ENCODE measurements at regions not wholly inside any gene's neighbourhood (a gene's known extent, or its start where the extent isn't known, plus 50 kb on each side); places are given as distances from the start of the nearest gene placed in this dataset.
A peak's percentile ranks its signal among the peaks of the same experiment; 100 is the strongest.

DNA sequence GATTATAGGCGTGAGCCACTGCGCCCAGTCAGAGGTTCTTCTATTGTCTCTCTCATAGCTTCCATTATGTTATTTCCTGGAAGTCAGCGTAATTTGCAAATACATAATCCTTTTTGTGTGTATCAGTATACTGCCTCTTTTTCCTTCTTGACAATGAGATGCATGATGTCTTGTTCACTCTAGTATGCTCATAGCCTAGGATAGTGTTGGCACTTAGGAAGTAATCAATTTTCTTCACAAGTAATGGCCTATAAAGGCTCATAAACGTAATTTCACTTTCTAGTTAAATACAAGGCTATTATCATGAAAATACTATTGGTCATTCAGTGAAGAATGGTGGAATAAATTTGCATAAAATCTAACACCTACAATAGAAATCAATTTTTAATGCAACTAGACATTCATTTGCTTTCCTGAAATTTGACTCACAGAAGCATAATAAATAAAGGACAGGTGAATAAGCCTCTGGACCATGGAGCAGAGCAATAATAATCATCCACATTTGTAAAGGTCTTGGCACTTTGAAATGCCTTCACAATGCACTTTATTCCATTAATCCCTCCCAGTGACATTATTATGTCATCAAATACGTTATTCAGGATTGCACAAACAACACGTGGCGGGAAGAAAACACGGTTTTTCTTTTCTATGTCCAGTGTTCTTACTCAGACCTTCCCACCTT lies 366.9 kb upstream of the BTBD3 start:
- DNase-seq: no peak

DNA sequence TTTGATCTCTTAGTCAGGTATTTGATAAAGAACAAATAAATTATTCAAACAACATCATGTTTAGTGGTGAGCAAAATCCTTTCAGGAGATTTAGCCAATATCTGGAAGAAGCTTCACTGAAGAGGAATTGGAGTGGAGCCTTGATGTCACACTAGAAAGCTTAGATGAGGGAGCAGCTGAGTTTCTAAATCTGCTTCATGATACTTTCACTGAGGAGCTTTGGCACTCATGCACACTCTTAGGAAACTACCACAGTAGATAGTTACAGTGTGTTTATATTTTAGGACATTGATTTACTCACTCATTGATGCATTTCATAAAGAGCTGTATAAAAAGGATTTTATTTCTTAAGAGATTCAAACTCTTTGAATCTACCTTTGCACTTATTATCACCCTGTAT lies 366.2 kb upstream of the BTBD3 start:
- DNase-seq: no peak

DNA sequence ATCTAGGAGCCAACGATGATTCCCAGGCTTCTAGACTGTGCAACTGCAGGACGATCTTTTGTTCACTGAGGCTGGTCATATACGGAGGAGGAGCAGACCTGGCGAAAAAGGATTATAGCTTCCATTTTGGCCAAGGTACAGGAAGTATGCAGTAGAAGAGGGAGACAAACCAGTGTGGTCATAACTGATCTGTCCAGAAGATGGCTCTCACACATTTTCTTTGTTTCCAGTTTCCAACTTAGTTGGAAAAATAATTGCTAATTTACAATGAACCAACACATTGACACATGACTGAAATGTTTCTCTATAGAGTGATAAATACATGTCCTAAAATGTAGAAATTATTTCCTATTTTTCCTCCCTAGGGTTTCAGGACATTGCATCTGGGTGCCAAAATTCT lies 364.1 kb upstream of the BTBD3 start:
- DNase-seq: peak; percentile 28

DNA sequence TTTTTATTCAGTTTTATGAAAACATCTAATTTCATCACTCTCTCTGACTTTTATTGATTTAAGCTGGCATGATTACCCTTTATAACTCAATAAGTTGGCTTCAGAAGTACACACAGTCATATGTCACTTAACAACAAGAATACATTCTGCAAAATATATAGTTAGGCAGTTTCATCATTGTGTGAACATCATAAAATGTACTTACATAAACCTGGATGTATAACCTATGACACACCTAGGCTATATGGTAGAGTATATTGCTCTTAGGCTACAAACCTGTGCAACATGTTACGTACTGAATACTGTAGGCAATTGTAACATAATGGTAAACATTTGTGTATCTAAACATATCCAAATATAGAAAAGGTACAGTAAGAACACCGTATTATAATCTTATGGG lies 362.2 kb upstream of the BTBD3 start:
- no peak for DNase-seq

DNA sequence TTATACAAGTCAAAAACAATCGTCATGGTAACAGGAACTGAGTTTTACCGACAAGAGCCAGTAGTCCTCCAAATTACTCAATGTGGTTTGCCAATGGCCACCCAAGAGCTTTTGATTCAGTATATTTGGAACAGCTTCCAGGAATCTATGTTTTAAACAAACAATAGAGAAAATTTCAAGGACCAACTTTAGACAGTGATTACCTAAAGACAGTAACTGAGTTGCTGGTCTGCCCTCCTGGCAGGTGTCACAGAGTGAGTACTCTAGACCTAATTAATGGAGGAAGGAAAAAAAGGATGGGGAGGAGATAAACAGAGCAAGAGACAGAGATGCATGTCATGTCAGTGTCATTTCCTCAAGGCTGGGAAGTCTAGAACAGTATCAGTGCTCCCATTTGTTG lies 361.3 kb upstream of the BTBD3 start:
- no peak for DNase-seq

DNA sequence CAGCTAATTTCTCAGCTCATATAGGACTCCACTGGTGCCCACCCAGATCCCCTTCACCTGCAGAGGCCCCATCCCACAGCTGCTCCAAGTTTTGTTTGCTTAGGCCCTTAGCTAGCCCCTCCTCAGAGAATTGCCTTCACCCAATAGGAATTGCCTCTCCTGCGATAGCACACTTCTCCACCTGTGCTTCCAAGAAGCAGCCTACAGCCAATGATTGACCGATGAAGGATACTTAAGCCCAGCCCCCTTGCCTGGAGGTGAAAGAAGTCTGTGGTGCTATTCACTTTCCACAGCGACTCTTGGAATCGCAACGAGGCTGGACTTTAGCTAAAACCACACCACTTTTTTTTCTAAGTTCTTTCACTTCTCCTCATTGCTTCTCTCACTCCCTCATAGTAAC lies 353.2 kb upstream of the BTBD3 start:
- no peak for DNase-seq

DNA sequence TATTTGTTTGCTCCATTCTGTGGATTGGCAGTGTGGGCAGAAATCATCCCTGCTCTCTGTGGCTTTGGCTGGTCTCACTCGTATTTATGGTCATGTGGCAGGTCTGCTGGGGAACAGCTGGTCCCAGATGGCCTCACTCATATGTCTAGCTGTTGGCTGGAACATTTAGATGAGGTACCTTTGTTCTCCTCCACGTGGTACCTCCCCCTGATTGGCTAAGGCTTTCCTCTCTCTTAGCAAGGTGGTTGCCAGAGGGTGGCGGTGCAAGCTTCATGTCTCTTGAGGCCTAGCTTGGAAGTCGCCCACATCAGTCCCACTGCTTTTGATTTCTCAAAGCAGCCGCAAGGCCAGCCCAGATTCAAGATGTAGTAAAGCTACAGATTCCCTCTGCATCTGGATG lies 348.5 kb upstream of the BTBD3 start:
- DNase-seq: no peak

DNA sequence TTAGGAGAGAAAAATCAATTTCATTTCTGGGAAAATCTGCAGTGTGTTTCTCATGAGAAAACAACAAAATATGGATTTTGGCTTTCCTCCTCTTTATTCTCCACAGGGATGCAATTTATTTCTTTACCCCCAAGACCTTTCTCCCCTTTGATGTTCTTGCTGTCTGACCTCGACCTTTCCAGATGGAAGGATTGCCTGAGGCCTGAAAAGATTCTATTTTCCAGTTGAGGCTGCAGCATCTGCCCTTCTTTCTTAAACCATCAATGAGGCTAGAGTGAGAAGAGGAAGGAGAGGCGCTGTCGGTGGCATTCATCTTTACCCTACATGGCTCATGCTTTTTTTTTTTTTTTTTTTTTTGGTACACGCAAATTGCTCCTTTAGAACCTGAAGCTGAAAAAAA lies 344.2 kb upstream of the BTBD3 start:
- no peak for DNase-seq

DNA sequence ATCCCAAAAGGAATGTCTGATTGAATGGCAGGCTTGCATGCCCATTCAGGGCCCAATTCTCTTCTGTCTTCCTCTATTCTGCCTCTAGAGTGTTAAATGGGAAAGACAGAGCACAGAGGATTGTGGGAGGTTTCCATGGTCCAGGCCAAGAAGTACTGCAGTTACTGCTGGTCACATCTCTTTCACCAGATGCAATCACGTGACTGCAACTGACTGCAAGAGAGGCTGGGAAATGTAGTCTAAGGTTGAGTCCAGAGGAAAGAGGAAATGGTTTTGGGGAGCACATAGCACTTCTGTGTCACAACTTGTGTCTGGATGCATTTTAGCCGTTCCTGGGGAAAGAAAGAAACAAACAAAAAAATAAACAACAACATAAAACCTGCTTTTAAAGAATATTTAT lies 336.4 kb upstream of the BTBD3 start:
- no peak for DNase-seq

DNA sequence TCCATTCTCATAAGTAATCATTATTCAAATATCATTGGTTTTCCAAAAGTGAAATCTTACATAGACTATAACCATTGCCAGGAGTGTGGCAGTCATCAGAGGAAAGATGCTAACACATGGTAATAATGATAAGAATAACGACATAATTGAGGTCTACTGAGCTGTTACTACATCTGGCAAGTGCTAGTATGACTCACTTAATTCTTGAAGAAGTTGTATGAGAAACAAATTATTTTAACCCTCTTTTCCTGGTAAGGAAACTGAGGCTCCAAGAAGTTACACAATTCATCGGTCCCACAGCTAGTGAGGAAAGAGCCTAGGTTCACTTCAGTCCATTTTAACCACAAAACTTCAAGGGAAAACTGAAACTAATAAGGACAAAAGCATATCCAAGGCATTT lies 335.6 kb upstream of the BTBD3 start:
- no peak for DNase-seq

DNA sequence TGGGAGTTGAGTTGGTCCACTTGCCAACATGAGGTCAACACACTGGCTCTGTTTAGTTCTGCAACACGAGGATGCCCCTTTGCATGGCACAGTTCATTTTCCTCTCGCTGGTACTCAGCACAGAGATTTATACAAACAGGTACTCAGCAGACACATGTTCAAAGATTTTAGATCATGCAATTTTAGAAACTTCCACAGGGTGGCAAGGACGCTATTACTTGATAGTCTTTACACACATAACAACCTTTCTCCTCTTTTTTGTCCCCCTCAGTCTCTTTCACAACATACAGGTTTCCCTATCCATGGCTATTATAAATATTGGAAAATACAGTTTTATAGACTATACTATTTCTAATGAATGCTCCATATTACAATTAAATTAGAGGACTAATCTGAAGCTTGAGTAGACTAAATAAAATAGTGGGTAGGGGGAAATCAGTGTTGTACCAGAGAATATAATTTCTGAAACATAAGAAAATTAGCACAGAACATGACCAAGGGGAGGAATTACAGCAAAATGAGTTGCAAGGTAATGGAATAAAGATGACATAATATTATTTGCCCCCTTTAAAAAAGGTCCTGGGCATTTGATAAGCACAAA lies 331.8 kb upstream of the BTBD3 start:
- DNase-seq: peak; percentile 26

DNA sequence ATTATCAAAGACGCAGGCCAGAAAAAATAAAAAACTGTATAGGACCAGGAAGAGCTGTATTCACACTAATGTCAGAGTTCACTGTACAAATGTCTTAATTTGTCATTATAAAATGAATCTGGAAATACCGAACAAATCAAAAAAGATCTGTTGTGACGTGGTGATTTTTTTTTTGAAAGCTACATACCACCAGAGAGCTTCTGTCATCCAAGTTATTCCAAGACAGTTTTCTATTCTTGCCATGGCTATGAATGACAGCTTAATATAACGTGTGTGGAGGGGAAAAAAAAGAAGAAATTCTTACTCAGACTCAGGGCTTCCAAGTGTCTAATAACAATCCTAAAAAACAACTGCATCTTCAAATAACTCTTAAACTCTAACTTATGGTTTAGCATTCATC lies 328.8 kb upstream of the BTBD3 start:
- no peak for DNase-seq

DNA sequence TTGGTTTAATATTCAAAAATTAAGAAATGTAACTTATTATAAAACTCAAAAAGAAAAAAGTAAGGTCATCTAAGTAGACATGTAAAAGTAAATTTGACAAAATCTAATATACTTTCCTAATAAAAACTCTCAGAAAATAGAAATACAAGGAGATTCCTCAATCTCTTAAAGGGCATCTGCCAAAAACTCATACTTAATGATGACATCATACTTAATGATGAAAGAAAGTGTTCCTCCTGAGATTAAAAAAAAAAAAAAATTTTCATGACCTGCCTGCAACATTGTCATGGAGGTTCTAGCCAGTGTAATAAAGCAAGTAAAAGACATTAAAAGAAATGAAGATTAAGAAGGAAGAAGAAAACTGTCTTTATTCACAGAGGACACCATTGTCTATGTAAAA lies 325.7 kb upstream of the BTBD3 start:
- DNase-seq: no peak

DNA sequence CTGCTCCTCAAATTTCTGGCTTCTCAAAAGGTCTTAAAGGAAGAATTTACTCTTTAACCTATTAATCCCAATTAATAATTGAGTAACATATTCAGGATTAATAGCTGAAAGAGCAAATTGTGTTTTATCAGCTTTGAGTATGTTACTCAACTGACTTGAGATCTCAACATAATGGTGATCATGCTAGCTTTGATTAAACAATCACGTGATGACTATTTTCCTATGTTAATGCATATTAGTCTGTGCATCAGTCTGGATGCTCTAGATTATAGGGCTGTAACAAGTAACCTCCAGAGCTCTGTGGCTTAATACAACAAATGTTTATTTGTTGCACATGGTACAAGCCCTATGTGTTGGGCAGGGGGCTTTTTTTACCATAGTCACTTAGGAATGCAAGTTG lies 313.4 kb upstream of the BTBD3 start:
- DNase-seq: no peak

DNA sequence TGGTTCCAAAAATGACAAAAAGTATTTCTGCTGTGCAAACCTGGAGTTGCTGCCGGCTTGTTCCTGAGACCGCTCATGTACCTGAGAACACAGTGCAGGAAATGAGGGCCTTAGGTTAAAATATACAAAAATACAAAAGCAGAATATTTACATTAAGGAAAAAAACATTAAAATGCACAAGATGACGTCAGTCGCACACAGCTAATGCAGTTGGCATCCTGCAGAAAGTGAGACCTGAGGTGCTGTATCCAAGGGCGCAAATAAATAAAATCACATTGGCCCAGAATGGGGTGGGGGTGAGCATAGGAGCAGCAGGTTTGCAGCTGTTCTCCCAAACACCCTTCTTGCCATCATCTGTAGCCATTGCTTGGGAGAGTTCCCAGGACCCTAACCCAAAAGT lies 310.6 kb upstream of the BTBD3 start:
- DNase-seq: no peak

DNA sequence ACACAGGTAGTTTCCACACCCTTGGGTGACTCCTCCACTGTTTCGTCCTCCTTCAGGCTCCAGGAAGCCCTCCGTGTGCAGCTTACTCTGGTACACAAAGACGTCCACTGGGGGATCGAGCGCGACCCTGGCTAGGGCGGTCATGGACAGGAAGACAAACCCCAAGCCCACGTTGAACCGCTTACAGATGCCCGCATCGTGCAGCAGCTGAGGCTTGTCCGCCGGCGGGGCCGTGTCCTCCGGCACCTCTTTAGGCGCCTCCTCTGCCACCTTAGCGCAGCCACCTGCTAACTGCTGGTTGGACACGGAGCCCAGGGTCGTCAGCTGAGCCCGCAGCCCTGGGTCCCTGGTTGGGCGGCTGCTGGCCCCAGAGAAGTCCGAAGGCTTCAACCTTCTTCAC lies 309.0 kb upstream of the BTBD3 start:
- DNase-seq: no peak

DNA sequence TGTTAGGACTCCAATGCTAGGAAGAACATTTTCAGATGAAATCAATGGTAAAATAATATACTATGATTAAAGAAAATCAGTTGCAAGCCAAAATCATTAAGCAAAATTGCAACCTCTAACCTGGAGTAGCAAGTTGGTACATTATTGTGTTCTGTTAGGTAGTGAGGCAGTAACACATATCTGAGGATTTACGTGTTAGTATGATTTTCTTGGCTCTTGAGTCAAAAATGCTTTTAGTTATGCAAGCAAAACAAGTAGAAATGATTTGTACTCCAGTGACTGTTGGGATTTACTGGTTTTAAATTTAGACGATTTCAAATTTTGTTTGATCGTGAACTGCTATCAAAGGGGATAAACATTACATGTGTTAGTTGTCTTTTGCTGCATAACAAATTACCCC lies 293.0 kb upstream of the BTBD3 start:
- no peak for DNase-seq

DNA sequence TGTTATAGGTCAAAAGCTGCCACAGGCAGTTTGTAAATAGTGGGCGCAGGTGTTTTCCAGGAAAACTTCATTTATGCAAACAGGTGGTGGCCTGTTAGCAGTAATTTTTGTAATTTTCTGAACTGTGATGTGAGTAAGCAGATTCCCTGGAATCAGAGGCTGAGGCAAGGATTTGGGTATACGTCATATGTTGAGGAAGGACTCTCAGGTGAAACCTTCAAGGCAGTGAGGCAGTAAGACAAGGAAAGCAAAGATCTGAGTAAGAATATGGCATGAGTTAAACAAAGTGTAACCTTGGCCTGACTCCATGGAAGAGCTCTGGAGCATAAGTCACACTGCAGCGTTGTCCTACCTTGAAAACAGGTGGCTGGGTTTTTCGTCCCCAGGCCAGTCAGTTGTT lies 291.1 kb upstream of the BTBD3 start:
- no peak for DNase-seq

DNA sequence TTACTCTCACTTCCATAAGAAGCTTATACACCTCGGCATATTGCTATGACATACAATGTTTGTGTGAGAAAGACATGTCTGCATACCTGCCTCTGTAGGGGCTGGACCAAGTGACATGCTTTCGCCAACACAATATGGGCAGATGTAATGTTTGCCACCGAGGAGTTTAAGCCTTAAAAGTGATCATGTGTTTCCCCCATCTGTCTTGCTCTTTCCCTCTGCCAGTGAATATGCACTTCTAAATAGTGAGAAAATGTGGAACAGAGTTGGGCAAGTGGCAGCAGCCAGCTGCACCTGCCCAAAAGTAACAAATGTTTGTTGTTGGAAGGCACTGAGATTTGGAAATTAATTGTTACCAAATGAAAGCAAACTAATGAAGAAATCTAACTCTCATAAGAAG lies 274.8 kb upstream of the BTBD3 start:
- no peak for DNase-seq

DNA sequence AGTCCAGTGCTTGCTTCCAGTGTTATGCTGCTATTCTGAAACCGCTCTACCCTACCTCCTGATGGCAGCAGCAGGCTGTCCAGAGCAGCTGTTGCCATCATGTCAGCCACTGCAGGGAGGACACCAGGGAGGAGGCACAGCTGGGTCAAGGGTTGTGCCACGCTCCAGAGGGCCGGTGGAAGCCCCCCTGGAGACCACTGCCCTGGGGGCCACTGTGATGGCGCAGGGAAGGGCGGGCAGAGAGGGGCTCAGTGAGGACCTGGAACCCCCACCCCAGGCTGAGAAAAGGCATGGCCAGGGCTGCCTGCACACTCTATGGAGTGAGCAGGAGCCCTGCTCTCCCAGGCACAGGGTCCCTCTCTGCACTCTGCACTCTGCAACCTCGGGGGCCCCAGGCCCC lies 271.3 kb upstream of the BTBD3 start:
- DNase-seq: no peak

DNA sequence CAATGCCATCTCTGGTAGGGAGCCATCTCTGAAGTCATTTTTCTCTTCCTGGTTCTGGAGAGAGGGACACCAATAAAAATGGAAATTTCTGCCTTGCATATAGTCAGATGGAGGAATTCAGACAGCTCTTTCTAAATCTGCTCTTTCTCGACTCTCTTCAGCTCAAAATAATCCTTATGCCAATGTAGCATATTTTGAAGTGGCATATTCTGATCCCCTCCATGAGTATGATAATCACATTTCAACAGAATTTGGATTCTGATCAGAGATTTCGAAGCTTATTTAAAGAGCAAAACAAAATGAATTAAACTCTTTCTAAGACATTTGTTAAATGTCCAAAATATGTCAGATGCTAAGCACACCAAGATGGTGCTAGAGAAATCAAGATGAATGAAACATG lies 267.1 kb upstream of the BTBD3 start:
- no peak for DNase-seq

DNA sequence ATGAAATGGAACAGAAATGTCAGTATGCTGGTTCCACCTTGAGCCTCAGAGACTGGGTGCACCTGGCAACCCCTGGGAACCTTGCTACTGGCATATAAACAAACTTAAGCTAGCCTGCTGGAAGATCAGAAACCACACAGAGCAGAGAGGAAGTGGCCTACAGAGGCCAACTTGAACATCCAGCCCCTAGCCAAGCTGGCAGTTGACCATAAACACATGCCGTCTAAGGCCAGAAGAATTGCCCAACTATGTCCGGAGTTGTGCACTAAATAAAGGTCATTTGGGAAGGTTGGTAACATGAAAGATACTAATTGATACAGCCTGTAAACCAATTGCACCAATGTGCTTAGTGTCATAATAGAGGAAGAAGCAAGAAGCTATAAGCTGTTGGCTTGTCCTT lies 266.6 kb upstream of the BTBD3 start:
- DNase-seq: no peak

DNA sequence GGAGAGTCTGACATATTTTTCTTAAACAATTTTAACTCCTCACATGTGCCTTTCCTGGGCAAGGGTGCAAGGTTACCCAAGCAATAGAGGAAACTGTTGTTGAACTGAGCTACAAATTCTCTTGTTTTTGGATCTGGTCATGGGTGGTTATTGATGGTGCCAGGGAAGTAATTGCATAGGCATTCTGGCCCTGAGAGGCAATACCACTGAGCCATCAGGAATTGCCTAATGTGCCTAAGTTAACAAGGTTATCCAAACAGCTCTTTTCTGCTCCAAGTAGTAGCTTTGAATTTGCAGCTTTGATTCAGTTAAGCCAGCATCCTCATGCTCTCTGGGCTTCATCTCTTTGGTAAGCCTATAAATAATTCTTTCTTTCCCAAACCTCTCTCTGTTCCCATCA lies 266.0 kb upstream of the BTBD3 start:
- DNase-seq: no peak

DNA sequence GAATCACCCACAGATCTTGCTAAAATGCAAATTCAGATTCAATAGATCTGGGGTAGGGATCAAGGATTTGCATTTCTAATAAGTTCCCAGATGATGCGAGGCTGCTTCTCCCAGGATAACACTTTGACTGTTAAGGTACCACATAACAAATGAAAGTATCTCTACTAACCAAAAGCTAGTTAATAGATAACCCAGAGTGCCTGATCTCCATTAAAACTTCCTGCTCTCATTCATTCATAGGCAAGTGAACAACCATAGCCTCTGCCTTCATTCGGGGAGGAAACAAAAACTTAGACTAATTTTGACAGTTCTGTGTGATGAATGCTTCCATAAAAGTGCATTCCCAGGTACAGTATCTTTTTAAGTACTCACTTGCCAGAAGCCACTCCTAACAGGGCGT lies 265.6 kb upstream of the BTBD3 start:
- no peak for DNase-seq

DNA sequence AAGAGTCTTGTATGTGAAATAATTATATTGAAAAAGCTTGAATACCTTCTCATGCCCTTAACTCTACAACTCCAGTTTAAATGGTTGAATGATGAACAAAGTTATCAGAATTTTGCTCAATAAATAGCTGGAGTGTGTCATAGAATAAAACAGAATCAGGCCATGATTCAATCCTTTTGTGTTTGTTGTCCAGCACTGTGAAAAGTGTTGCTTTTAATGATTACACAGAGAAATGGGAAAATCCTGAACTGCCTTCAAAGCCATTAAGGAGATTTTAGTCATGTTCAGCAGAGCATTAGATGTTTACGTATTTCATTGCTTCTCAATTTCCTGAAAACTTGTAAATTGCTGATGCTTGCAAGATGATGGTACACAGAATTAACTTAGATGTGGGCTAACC lies 262.9 kb upstream of the BTBD3 start:
- DNase-seq: no peak

Data from dermis blood vessel endothelial cell (primary cell).